ENCODE measurements at regions not wholly inside any gene's neighbourhood (a gene's known extent, or its start where the extent isn't known, plus 50 kb on each side); places are given as distances from the start of the nearest gene placed in this dataset.

DNA sequence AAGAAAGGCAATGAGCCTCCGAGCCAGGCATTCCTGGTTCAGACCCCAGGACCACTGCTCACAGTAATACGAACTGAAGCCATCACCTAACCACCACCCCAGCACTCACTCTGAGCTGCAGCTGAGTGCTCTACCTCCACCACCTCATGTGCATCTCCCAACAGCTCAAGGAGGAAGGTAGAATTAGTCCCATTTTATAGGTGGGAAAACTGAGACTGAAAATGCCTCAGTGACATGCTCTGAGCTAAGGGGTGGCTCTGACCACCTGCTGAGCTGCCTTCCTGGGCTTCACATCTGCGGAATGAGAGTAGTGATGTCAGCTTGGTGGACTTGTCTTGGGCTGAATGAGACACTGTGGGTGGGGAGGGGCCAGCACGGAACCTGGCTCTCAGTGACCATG, 159.7 kb upstream of the UNC5B start:
- POLR2A ChIA-PET = no interaction called here
- H3K4me1 Mint-ChIP-seq = no peaks in the 10 kb centered on the region
- no peak overlapping the region for H3K27ac ChIP-seq (ENCODE audit: low read depth, low read length)
- H3K27me3 Mint-ChIP-seq = peaks cover 3 to 27% of the 10 kb centered on the region in 2 donors
- no peak overlapping the region for H3K27ac Mint-ChIP-seq
- no peak overlapping the region for H3K4me3 ChIP-seq (ENCODE audit: low read length)
- no peaks in the 10 kb centered on the region for H3K4me1 ChIP-seq (ENCODE audit: insufficient read depth, low read length)
- H3K27me3 ChIP-seq (ENCODE audit: insufficient read depth, low read length, poor library complexity, severe bottlenecking) = no peaks in the 10 kb centered on the region
- no peaks in the 10 kb centered on the region for H3K36me3 ChIP-seq (ENCODE audit: insufficient read depth, low read length)
- H3K9me3 ChIP-seq (ENCODE audit: low read length) = no peaks in the 10 kb centered on the region
- no peak for DNase-seq
- CTCF ChIA-PET = no interaction called here
- H3K4me3 Mint-ChIP-seq = no peak overlapping the region
- no peaks in the 10 kb centered on the region for H3K36me3 Mint-ChIP-seq
- H3K9me3 Mint-ChIP-seq = no peaks in the 10 kb centered on the region

DNA sequence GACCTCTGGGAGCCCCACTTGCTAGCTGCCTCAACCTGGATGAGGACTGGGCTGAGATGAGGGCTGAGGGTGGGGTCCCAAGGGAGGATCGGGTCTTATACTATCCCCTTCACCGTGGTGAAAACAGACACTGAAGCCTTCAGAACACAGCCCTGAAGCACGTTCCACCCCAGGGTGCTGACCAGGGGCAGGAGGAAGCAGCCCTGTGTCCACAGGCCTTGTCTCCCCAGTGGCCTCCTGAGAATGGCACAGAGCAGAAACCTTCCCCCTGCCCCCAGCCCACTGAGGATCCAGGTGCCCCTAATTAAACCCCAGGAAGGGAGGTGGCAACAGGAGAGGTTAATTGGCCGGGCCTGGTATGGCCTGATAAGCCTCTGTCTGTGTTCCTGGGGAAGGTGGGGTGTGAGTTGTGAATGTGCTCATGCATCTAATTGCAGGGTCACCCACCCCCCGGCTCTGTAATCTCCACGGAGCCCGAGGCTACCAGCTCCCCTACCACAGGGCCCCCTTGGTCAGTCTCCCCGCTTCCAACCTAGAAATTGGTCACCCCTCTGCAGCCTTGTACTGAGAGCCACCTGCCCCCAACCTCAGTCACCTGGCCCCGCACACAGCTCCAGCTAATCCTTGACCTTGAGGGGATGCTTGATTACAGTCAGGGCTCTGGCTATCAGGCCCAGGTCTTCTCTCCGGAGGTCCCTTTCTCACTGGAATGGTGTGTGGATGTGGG, 159.0 kb upstream of the UNC5B start:
- no peaks in the 10 kb centered on the region for H3K9me3 ChIP-seq (ENCODE audit: low read length)
- no peak for DNase-seq
- Mint-ChIP-seq H3K4me1 (no peaks in the 10 kb centered on the region), H3K27ac (no peak overlapping the region), H3K27me3 (peaks cover 3 to 24% of the 10 kb centered on the region in 2 donors), H3K9me3 (no peaks in the 10 kb centered on the region), H3K4me3 (no peak overlapping the region), H3K36me3 (no peaks in the 10 kb centered on the region)
- no peak overlapping the region for H3K27ac ChIP-seq (ENCODE audit: low read depth, low read length)
- no peaks in the 10 kb centered on the region for H3K36me3 ChIP-seq (ENCODE audit: insufficient read depth, low read length)
- ChIA-PET POLR2A (no interaction called here), CTCF (no interaction called here)
- H3K4me3 ChIP-seq (ENCODE audit: low read length) = no peak overlapping the region
- H3K27me3 ChIP-seq (ENCODE audit: insufficient read depth, low read length, poor library complexity, severe bottlenecking) = no peaks in the 10 kb centered on the region
- H3K4me1 ChIP-seq (ENCODE audit: insufficient read depth, low read length) = no peaks in the 10 kb centered on the region

DNA sequence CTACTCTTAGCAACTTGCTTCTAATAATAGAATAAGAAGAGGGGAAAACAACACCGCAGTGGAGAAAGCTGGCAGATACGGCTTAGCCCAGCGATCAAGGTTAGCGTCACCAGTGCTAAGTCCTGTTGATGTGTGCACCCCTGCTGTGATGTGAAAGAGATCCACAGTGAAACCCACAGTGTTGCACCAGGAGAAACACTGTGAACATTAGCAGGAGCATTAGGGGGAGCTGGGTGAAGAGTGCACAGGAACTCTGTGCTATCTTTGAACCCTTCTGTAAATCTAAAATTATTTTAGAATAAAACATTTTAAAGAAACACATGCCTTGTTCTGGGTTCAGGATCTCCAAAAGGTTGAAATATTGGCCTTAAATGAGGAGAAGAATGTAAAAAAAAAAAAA, 154.1 kb upstream of the UNC5B start:
- Mint-ChIP-seq H3K36me3 (no peaks in the 10 kb centered on the region), H3K9me3 (no peaks in the 10 kb centered on the region), H3K27ac (no peak overlapping the region), H3K4me3 (no peak overlapping the region), H3K27me3 (peaks cover 0 to 2% of the 10 kb centered on the region in 2 donors), H3K4me1 (no peaks in the 10 kb centered on the region)
- Histone ChIP-seq H3K36me3 (ENCODE audit: insufficient read depth, low read length) (no peaks in the 10 kb centered on the region), H3K27ac (ENCODE audit: low read depth, low read length) (no peak overlapping the region), H3K27me3 (ENCODE audit: insufficient read depth, low read length, poor library complexity, severe bottlenecking) (no peaks in the 10 kb centered on the region), H3K9me3 (ENCODE audit: low read length) (no peaks in the 10 kb centered on the region), H3K4me3 (ENCODE audit: low read length) (no peak overlapping the region), H3K4me1 (ENCODE audit: insufficient read depth, low read length) (no peaks in the 10 kb centered on the region)
- DNase-seq = no peak
- POLR2A ChIA-PET = no interaction called here
- CTCF ChIA-PET = no interaction called here

DNA sequence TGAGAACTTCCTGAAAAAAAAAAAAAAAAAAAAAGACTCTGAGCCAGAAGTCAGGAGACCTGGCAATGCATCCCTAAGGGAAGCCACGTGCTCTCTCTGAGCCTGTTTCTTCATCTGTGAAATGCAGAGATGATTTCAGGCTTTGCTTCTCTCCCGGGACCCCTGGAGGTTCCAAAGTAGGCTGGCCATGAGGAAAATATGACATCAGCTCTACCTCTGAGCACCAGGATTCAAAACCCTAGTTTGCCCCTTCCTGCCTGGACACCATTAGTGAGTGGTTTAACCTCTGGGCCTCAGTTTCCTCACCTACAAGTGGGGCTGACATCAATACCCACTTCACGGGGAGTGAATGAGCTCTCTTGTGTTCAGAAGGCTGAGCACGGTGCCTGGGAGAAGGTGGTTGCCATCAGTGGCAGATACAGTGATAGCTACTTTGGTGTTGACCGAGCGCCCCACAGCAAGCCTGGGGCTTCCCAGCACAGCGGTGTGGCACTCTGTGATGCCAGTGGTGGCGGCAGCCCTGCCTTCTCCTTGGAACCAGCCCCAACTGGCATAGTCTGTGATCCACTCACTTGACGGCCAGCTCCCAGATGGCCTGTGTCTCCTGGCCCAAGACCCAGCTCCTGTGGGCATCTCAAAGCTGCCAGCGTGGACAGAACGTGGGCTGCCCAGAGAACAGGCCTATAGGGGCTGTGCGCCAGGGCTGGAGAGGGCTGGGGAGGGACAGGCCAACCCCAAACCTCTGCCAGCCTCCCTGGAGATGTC, 153.1 kb upstream of the UNC5B start:
- no peaks in the 10 kb centered on the region for H3K9me3 Mint-ChIP-seq
- H3K27ac Mint-ChIP-seq = no peak overlapping the region
- H3K9me3 ChIP-seq (ENCODE audit: low read length) = no peaks in the 10 kb centered on the region
- peaks cover 0 to 5% of the 10 kb centered on the region in 2 donors for H3K27me3 Mint-ChIP-seq
- no peaks in the 10 kb centered on the region for H3K4me1 ChIP-seq (ENCODE audit: insufficient read depth, low read length)
- H3K36me3 Mint-ChIP-seq = no peaks in the 10 kb centered on the region
- no peaks in the 10 kb centered on the region for H3K27me3 ChIP-seq (ENCODE audit: insufficient read depth, low read length, poor library complexity, severe bottlenecking)
- CTCF ChIA-PET = no interaction called here
- DNase-seq = no peak
- no peak overlapping the region for H3K4me3 Mint-ChIP-seq
- no peak overlapping the region for H3K27ac ChIP-seq (ENCODE audit: low read depth, low read length)
- no peaks in the 10 kb centered on the region for H3K4me1 Mint-ChIP-seq
- POLR2A ChIA-PET = no interaction called here
- H3K36me3 ChIP-seq (ENCODE audit: insufficient read depth, low read length) = no peaks in the 10 kb centered on the region
- H3K4me3 ChIP-seq (ENCODE audit: low read length) = no peak overlapping the region

DNA sequence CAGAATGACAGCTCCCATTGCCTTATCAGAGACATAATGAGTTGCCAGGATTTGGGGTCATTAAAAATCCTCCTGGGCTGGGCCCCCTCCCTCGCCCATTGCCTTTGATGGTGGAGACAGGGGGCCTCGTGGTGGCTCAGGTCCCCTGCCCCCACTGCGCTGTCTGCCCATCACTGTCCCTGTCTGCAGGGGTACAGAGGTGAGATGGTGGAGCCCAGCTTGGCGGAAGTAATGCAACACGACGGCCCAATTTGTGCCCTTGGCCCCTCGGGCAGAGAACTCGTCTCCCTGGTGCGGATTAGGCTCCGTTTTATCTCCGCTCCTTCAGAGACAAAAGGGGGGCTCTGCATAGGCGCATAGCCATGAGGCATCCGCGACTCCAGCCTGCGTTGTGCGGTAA, 152.4 kb upstream of the UNC5B start:
- H3K4me1 Mint-ChIP-seq = no peaks in the 10 kb centered on the region
- no peaks in the 10 kb centered on the region for H3K9me3 Mint-ChIP-seq
- DNase-seq = no peak
- H3K27ac Mint-ChIP-seq = no peak overlapping the region
- H3K27me3 ChIP-seq (ENCODE audit: insufficient read depth, low read length, poor library complexity, severe bottlenecking) = no peaks in the 10 kb centered on the region
- no peak overlapping the region for H3K4me3 ChIP-seq (ENCODE audit: low read length)
- H3K27ac ChIP-seq (ENCODE audit: low read depth, low read length) = no peak overlapping the region
- H3K4me3 Mint-ChIP-seq = no peak overlapping the region
- no peaks in the 10 kb centered on the region for H3K36me3 Mint-ChIP-seq
- no peaks in the 10 kb centered on the region for H3K9me3 ChIP-seq (ENCODE audit: low read length)
- ChIA-PET CTCF (no interaction called here), POLR2A (no interaction called here)
- H3K27me3 Mint-ChIP-seq = peaks cover 0 to 8% of the 10 kb centered on the region in 2 donors
- H3K4me1 ChIP-seq (ENCODE audit: insufficient read depth, low read length) = no peaks in the 10 kb centered on the region
- H3K36me3 ChIP-seq (ENCODE audit: insufficient read depth, low read length) = no peaks in the 10 kb centered on the region

DNA sequence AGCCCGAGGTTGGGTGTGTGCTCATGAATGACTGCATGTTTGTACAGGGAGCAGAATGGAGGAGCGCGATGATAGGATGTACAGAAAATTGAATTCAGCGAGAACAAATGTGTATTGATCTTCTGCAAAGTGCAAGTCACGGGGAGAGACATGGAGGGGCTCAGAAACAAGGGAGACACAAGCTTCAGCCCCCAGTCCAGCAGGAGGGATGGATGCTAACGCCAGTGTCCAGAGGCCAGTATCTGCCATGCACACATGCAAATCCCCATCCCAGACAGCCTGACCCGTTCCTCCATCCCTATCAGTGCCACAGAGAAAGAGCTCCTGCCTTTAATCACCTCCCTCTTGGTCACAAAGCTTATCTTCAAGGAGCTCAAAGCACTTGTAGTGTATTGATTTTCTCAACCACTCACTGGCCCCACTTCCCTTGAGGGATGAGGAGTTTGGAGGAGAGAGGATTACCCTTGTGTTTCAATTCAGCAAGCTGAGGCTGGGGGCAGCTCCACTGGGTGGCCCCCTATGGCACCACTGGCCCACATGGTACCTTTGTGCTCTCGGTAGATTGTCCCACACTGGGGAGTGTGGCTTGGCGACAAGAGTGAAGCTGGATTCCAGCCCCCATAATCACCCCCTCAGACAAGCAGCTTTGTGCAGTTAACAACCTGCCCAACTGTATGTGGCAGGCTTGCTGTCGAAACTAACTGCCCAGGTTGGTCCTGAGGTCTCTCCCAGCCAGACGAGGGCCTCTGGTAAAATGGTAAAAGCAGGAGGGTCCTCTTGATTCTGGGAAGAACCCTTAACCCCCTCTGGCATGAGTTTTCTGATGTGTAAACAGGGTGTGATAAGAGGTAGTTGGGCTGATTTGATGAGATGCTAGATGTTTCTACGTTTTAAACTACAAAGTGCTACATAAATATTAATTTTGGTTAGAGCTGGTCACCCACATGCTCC, 151.6 kb upstream of the UNC5B start:
- Mint-ChIP-seq H3K27me3 (peaks cover 0 to 8% of the 10 kb centered on the region in 2 donors), H3K36me3 (no peaks in the 10 kb centered on the region), H3K27ac (no peak overlapping the region), H3K4me1 (no peaks in the 10 kb centered on the region), H3K9me3 (no peaks in the 10 kb centered on the region), H3K4me3 (no peak overlapping the region)
- Histone ChIP-seq H3K27ac (ENCODE audit: low read depth, low read length) (no peak overlapping the region), H3K9me3 (ENCODE audit: low read length) (no peaks in the 10 kb centered on the region), H3K4me3 (ENCODE audit: low read length) (no peak overlapping the region), H3K4me1 (ENCODE audit: insufficient read depth, low read length) (no peaks in the 10 kb centered on the region), H3K36me3 (ENCODE audit: insufficient read depth, low read length) (no peaks in the 10 kb centered on the region), H3K27me3 (ENCODE audit: insufficient read depth, low read length, poor library complexity, severe bottlenecking) (no peaks in the 10 kb centered on the region)
- POLR2A ChIA-PET = no interaction called here
- CTCF ChIA-PET = no interaction called here
- no peak for DNase-seq

DNA sequence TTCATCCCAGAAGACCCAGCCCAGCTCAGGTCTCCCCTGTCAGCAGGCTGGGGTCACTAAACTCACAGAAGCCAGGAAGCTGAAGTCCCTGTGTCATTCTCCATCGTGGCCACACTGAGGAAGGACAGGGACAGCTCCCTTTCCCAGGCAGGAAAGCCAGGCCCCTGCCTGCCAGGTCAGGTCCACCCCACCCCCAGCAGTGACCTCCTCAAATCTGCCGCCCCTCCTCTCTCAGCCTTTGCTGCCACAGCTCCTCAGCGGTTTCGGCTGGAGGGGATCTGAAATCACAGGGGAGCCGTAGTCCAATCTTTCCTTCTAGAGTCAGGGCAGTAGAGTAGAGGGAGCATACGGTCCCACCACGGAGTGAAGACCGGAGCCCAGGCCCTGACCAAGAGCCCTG, 150.9 kb upstream of the UNC5B start:
- ChIA-PET CTCF (no interaction called here), POLR2A (no interaction called here)
- Histone ChIP-seq H3K36me3 (ENCODE audit: insufficient read depth, low read length) (no peaks in the 10 kb centered on the region), H3K27me3 (ENCODE audit: insufficient read depth, low read length, poor library complexity, severe bottlenecking) (no peaks in the 10 kb centered on the region), H3K4me1 (ENCODE audit: insufficient read depth, low read length) (no peaks in the 10 kb centered on the region), H3K27ac (ENCODE audit: low read depth, low read length) (no peak overlapping the region), H3K4me3 (ENCODE audit: low read length) (no peak overlapping the region), H3K9me3 (ENCODE audit: low read length) (no peaks in the 10 kb centered on the region)
- peaks cover 0 to 8% of the 10 kb centered on the region in 2 donors for H3K27me3 Mint-ChIP-seq
- H3K36me3 Mint-ChIP-seq = no peaks in the 10 kb centered on the region
- no peaks in the 10 kb centered on the region for H3K9me3 Mint-ChIP-seq
- no peak for DNase-seq
- H3K4me1 Mint-ChIP-seq = no peaks in the 10 kb centered on the region
- H3K27ac Mint-ChIP-seq = no peak overlapping the region
- no peak overlapping the region for H3K4me3 Mint-ChIP-seq

DNA sequence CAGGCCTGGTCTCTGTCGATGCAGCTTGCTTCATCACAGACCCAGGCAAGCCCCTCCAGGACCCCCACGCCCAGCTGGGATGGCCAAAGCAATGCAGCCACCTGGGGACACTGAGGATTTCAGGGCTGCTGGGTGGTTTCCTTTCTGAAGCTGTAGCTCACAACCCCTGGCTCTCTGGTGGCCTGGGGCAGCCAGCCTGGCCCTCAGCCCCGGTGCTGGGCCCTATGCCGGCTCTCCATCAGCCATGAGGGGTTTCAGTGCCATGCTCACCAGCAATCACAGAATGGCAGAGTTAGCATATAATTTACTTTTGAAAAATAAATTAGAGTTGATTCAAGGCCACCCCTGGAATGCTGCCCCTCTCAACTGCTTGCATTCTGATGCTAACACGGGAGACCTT, 150.2 kb upstream of the UNC5B start:
- Histone ChIP-seq H3K36me3 (ENCODE audit: insufficient read depth, low read length) (no peaks in the 10 kb centered on the region), H3K4me1 (ENCODE audit: insufficient read depth, low read length) (no peaks in the 10 kb centered on the region), H3K27me3 (ENCODE audit: insufficient read depth, low read length, poor library complexity, severe bottlenecking) (no peaks in the 10 kb centered on the region), H3K9me3 (ENCODE audit: low read length) (no peaks in the 10 kb centered on the region), H3K27ac (ENCODE audit: low read depth, low read length) (no peak overlapping the region), H3K4me3 (ENCODE audit: low read length) (no peak overlapping the region)
- no peak overlapping the region for H3K4me3 Mint-ChIP-seq
- no peak overlapping the region for H3K27ac Mint-ChIP-seq
- no peaks in the 10 kb centered on the region for H3K36me3 Mint-ChIP-seq
- POLR2A ChIA-PET = no interaction called here
- no peak for DNase-seq
- CTCF ChIA-PET = no interaction called here
- H3K27me3 Mint-ChIP-seq = peaks cover 0 to 8% of the 10 kb centered on the region in 2 donors
- H3K9me3 Mint-ChIP-seq = no peaks in the 10 kb centered on the region
- no peaks in the 10 kb centered on the region for H3K4me1 Mint-ChIP-seq

All from CD8-positive, alpha-beta memory T cell (primary cell).